Right lobe of liver (tissue), 6 donors: ENCODE measurements at regions not wholly inside any gene's neighbourhood (a gene's known extent, or its start where the extent isn't known, plus 50 kb on each side); places are given as distances from the start of the nearest gene placed in this dataset.
"Not testable (repeated sequence)": the region's sequence is repeated elsewhere in the genome, so short reads cannot be mapped to it uniquely, and the experiment has no call there.

Source experiments
- ATAC-seq, 4 donors: fragments of 200-7000 bp; cut with Tn5 transposase; one replicate each; pipeline ENCODE4 v1.9.1; 2020; ENCODE audit warnings: mild to moderate bottlenecking in 4 of 4, moderate library complexity in 4 of 4
- DNase-seq, 3 donors: peaks; one replicate each; pipeline ENCODE4 v3.0.0-alpha.2; 2020
- H3K27ac ChIP-seq, 3 donors: fragments of 200-600 bp; one replicate each; pipeline ENCODE4 v1.8.0; 2022
- H3K27me3 ChIP-seq, 2 donors: fragments of 200-600 bp; one replicate each; pipeline ENCODE4 v1.8.0; 2022
- H3K36me3 ChIP-seq, 4 donors: fragments of 200-600 bp; sonication (generic) in 1 of 4; one replicate each; pipeline versions ENCODE4 v1.5.1 to v1.8.0; 2017 to 2022; ENCODE audit warnings: control low read depth in 1 of 4
- H3K4me1 ChIP-seq, 4 donors: fragments of 200-600 bp; sonication (generic) in 1 of 4; one replicate each; pipeline versions ENCODE4 v1.5.1 to v1.8.0; 2017 to 2022; ENCODE audit warnings: control low read depth in 1 of 4
- H3K4me3 ChIP-seq, 3 donors: fragments of 200-600 bp; one replicate each; pipeline ENCODE4 v1.8.0; 2022
- H3K9me3 ChIP-seq, 4 donors: fragments of 200-600 bp; sonication (generic) in 1 of 4; one replicate each; pipeline versions ENCODE4 v1.5.1 to v1.8.0; 2017 to 2022; ENCODE audit warnings: control low read depth in 1 of 4
- POLR2A ChIP-seq: fragments of 450-650 bp; IDR thresholded peaks from one replicate; pipeline ENCODE4 v1.6.1; 2017; ENCODE audit warnings: antibody characterized with exemption, mild to moderate bottlenecking
- WGBS: methylation state at CpG from one replicate; pipeline ENCODE4 v1.1.6; 2018; ENCODE audit warnings: low coverage, low lambda C conversion rate; ENCODE audit not compliant: insufficient coverage; ENCODE audit errors: missing lambda C conversion rate; 5-methylcytosine and 5-hydroxymethylcytosine counted together
- intact Hi-C, 2 donors: fragments of 100-400 bp; cut with DNase I; formaldehyde crosslinking; loops; one replicate each; pipeline versions ENCODE4 v1.11.2 to v1.14.1; 2022
- TF ChIP-seq, protein P1 (sequence below), 4 donors: fragments of 200-600 bp in 3 of 4; fragments of 450-650 bp in 1 of 4; IDR thresholded peaks; one replicate each; pipeline versions ENCODE4 v1.5.1 to v1.8.0; 2016 to 2022; ENCODE audit warnings: antibody characterized with exemption in 4 of 4, mild to moderate bottlenecking in 2 of 4
- donor health status: DM: no; HTN: yes; CAD: no.
- donor health status: DM: no; HTN: no; CAD: no.
- donor health status: DM: no; HTN: no; CAD: no.
- donor health status: DM: no; HTN: yes; CAD: no.
- donor health status: DM: no; HTN: yes; CAD: no.

DNA sequence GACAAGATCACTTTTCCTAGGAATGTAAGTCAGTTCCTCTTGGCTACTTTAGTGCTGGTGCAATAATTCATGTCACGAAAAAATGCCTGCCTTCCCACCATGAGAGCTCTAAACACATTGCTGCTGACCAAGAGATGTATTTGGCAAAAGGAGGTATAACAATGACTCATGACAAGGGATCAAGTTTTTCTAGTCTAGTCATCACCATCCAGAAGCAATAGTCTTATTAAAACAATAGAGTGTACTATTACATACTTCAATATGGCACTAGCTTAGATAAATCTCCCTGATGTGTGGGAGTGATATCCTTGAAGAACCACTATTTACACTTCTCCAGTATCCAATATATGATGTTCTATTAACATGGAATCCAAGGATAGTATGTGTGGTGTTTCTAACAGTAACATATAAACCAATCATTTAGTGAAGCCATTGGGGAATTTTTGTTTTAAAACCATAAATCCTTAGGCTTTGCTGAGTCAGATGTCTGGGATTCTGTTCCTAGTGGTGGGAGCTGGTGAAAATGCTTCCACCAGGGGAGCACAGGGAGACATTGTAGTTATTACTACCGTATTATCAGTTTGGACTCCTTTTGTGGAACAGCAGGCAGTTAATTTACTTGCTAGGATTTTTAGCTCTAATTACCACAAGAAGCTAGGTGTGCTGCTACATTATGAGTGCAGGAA lies 1387.5 kb downstream of the LRFN5 start:
- Histone ChIP-seq H3K9me3 (no peaks in the 10 kb centered on the region), H3K27me3 (no peaks in the 10 kb centered on the region), H3K4me1 (no peaks in the 10 kb centered on the region), H3K27ac (no peak overlapping the region), H3K36me3 (no peaks in the 10 kb centered on the region), H3K4me3 (no peak overlapping the region)
- WGBS, result 38% methylated on average over 2 of the region's 2 CpGs
- no peak for ATAC-seq
- TF ChIP-seq, protein P1, sequence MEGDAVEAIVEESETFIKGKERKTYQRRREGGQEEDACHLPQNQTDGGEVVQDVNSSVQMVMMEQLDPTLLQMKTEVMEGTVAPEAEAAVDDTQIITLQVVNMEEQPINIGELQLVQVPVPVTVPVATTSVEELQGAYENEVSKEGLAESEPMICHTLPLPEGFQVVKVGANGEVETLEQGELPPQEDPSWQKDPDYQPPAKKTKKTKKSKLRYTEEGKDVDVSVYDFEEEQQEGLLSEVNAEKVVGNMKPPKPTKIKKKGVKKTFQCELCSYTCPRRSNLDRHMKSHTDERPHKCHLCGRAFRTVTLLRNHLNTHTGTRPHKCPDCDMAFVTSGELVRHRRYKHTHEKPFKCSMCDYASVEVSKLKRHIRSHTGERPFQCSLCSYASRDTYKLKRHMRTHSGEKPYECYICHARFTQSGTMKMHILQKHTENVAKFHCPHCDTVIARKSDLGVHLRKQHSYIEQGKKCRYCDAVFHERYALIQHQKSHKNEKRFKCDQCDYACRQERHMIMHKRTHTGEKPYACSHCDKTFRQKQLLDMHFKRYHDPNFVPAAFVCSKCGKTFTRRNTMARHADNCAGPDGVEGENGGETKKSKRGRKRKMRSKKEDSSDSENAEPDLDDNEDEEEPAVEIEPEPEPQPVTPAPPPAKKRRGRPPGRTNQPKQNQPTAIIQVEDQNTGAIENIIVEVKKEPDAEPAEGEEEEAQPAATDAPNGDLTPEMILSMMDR (IDR thresholded peaks at IDR 0.05), result no peak
- no peak for DNase-seq
- intact Hi-C loops, result no loop called here

DNA sequence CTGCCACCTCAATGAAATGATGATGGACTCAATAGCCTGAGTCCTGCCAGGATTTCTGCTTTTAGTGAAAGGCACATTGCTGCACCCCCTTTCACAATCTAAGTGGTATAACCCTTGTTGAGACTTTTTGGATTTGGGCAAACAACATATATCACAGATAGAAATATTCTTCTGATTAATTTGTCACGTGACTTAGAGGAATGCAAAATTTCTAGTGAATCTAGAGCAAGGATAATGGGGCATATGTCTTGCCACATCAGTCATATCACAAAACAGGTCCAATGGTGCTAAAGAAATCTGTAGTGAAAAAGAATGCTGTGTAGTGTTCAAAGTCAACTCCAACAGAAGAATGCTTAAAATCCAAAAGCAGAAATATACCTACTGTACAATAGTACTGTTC lies 1386.3 kb downstream of the LRFN5 start:
- Histone ChIP-seq H3K4me3 (no peak overlapping the region), H3K27ac (no peak overlapping the region), H3K9me3 (no peaks in the 10 kb centered on the region), H3K4me1 (no peaks in the 10 kb centered on the region), H3K36me3 (no peaks in the 10 kb centered on the region), H3K27me3 (no peaks in the 10 kb centered on the region)
- ATAC-seq (no peak), DNase-seq (no peak)
- intact Hi-C loops, result no loop called here
- 30% methylated on average over 1 of the region's 1 CpG for WGBS
- no peak for TF ChIP-seq POLR2A
- TF ChIP-seq, protein P1 (IDR thresholded peaks at IDR 0.05), result no peak

DNA sequence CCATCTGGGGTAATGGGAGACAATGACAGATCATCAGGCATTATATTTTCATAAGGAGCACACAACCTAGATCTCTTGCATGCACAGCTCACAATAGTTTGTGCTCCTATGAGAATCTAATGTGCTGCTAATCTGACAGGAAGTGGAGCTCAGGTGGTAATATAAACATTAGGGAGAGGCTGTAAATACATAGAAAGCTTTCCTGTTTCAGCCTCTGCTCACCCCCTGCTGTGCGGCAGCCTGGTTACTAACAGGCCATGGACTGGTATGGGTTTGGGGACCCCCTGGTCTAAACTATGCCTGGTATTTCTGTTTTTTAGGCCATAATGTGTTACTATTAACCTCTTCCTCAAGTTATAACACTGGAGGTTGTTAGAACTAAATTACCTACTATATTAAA lies 1373.7 kb downstream of the LRFN5 start:
- Histone ChIP-seq H3K36me3 (no peaks in the 10 kb centered on the region), H3K9me3 (no peaks in the 10 kb centered on the region), H3K27ac (no peak overlapping the region), H3K4me1 (no peaks in the 10 kb centered on the region), H3K4me3 (no peak overlapping the region), H3K27me3 (no peaks in the 10 kb centered on the region)
- ATAC-seq (no peak), DNase-seq (no peak)
- WGBS, result 78% methylated on average over 1 of the region's 1 CpG
- intact Hi-C loops, result no loop called here
- TF ChIP-seq POLR2A, result no peak
- TF ChIP-seq, protein P1 (IDR thresholded peaks at IDR 0.05), result no peak

DNA sequence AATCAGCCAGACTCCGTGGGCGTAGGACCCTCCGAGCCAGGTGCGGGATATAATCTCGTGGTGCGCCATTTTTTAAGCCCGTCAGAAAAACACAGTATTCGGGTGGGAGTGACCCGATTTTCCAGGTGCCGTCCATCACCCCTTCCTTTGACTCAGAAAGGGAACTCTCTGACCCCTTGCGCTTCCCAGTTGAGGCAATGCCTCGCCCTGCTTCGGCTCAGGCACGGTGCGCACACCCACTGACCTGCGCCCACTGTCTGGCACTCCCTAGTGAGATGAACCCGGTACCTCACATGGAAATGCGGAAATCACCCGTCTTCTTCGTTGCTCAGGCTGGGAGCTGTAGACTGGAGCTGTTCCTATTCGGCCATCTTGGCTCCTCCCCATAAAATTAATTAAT lies 1366.5 kb downstream of the LRFN5 start:
- H3K9me3 ChIP-seq, H3K4me1 ChIP-seq, ATAC-seq, intact Hi-C loops, H3K27ac ChIP-seq, H3K27me3 ChIP-seq, H3K4me3 ChIP-seq, H3K36me3 ChIP-seq, DNase-seq: not testable (repeated sequence)
- WGBS, result 76% methylated on average over 8 of the region's 21 CpGs

DNA sequence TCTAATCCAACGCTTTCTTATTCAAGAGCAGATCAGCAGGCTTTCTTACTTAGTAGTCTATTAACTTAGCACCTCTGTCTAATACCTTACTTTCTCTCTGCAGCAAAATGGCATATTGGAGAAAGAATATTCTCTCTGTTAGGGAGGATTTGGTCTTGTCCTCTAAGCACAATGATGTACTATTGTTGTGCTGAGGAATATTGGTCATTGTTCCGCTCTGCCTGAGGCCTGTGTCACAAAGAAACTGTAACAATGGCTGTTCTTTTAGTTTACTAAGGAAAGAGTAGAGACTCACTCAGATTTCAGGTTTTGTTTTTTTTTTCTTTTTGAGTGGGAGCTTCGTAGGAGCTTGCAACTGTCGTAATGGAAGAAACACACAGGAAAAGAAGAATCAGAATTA lies 1358.8 kb downstream of the LRFN5 start:
- 51% methylated on average over 4 of the region's 4 CpGs for WGBS
- no peak for DNase-seq
- Histone ChIP-seq H3K36me3 (no peaks in the 10 kb centered on the region), H3K9me3 (no peaks in the 10 kb centered on the region), H3K4me1 (no peaks in the 10 kb centered on the region), H3K27ac (no peak overlapping the region), H3K4me3 (no peak overlapping the region), H3K27me3 (no peaks in the 10 kb centered on the region)
- TF ChIP-seq, protein P1 (IDR thresholded peaks at IDR 0.05), result no peak
- no peak for TF ChIP-seq POLR2A
- intact Hi-C loops, result no loop called here
- ATAC-seq, result no peak
